ENCODE measurements at regions not wholly inside any gene's neighbourhood (a gene's known extent, or its start where the extent isn't known, plus 50 kb on each side); places are given as distances from the start of the nearest gene placed in this dataset.
A peak's percentile ranks its signal among the peaks of the same experiment; 100 is the strongest.

DNA sequence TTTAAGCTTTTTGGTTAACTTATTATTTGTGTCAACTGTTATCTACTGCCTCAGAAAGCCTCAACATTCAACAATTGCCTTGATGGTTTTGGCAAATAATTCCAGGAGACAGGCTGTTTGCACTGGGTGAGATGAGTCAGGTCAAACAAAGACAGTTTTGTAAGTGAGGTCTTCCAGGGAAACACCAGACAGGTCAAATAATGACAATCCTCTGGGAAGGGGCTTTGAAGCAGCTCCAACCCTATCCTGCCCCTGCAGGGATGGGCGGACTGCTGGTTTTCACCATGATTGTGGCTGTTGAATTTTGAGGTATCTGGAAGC lies 79.4 kb upstream of the PRR23E start (continued):
- no peak for TF ChIP-seq HMGXB4 (CRISPR knock-in tag; IDR thresholded peaks at IDR 0.05; ENCODE audit: borderline replicate concordance in 1 of 2, low read depth in 1 of 2)
- peak; percentile 56; the same call in 1 of the 2 replicates for TF ChIP-seq NR2F2 (IDR thresholded peaks at IDR 0.05; ENCODE audit: borderline replicate concordance, low read depth)
- TF ChIP-seq, protein P1, sequence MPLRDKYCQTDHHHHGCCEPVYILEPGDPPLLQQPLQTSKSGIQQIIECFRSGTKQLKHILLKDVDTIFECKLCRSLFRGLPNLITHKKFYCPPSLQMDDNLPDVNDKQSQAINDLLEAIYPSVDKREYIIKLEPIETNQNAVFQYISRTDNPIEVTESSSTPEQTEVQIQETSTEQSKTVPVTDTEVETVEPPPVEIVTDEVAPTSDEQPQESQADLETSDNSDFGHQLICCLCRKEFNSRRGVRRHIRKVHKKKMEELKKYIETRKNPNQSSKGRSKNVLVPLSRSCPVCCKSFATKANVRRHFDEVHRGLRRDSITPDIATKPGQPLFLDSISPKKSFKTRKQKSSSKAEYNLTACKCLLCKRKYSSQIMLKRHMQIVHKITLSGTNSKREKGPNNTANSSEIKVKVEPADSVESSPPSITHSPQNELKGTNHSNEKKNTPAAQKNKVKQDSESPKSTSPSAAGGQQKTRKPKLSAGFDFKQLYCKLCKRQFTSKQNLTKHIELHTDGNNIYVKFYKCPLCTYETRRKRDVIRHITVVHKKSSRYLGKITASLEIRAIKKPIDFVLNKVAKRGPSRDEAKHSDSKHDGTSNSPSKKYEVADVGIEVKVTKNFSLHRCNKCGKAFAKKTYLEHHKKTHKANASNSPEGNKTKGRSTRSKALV (CRISPR knock-in tag; IDR thresholded peaks at IDR 0.05), result no peak
- TF ChIP-seq ZNF772 (CRISPR knock-in tag; IDR thresholded peaks at IDR 0.05), result no peak
- no peak for TF ChIP-seq SRF (IDR thresholded peaks at IDR 0.05; ENCODE audit: low read depth, low read length)
- no peak for TF ChIP-seq MYNN (CRISPR knock-in tag; IDR thresholded peaks at IDR 0.05; ENCODE audit: low read depth)
- no peak for TF ChIP-seq ZNF619 (CRISPR knock-in tag; IDR thresholded peaks at IDR 0.05)
- TF ChIP-seq GTF2F1 (IDR thresholded peaks at IDR 0.05; ENCODE audit: low read length), result no peak
- no peak for TF ChIP-seq PRDM4 (CRISPR knock-in tag; IDR thresholded peaks at IDR 0.05; ENCODE audit: borderline replicate concordance)
- TF ChIP-seq ZNF292 (CRISPR knock-in tag; IDR thresholded peaks at IDR 0.05; ENCODE audit: borderline replicate concordance, low read depth), result no peak
- TF ChIP-seq HNF4A (CRISPR knock-in tag; IDR thresholded peaks at IDR 0.05), result no peak
- TF ChIP-seq ATF2 (CRISPR knock-in tag; IDR thresholded peaks at IDR 0.05), result no peak
- TF ChIP-seq ZNF382 (CRISPR knock-in tag; IDR thresholded peaks at IDR 0.05; ENCODE audit: borderline replicate concordance), result no peak
- peak; percentile 98 for TF ChIP-seq FOSL2 (CRISPR knock-in tag; IDR thresholded peaks at IDR 0.05)
- no peak for TF ChIP-seq ZFP82 (CRISPR knock-in tag; IDR thresholded peaks at IDR 0.05; ENCODE audit: borderline replicate concordance)
- TF ChIP-seq RFX3 (CRISPR knock-in tag; IDR thresholded peaks at IDR 0.05), result no peak
- no peak for TF ChIP-seq ARHGAP35 (CRISPR knock-in tag; IDR thresholded peaks at IDR 0.05; ENCODE audit: borderline replicate concordance)
- no peak for TF ChIP-seq NFYB (CRISPR knock-in tag; IDR thresholded peaks at IDR 0.05)
- TF ChIP-seq TEAD3 (CRISPR knock-in tag; optimal IDR thresholded peaks at IDR 0.05; ENCODE audit: borderline replicate concordance), result peak; percentile 61
- TF ChIP-seq, protein P2, sequence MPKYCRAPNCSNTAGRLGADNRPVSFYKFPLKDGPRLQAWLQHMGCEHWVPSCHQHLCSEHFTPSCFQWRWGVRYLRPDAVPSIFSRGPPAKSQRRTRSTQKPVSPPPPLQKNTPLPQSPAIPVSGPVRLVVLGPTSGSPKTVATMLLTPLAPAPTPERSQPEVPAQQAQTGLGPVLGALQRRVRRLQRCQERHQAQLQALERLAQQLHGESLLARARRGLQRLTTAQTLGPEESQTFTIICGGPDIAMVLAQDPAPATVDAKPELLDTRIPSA (CRISPR knock-in tag; IDR thresholded peaks at IDR 0.05; ENCODE audit: borderline replicate concordance), result no peak
- TF ChIP-seq BRD4 (CRISPR knock-in tag; IDR thresholded peaks at IDR 0.05), result no peak
- TF ChIP-seq ZNF777 (CRISPR knock-in tag; IDR thresholded peaks at IDR 0.05), result no peak
- no peak for TF ChIP-seq ZNF746 (CRISPR knock-in tag; IDR thresholded peaks at IDR 0.05)
- TF ChIP-seq ZNF136 (CRISPR knock-in tag; IDR thresholded peaks at IDR 0.05; ENCODE audit: low read depth), result no peak
